ENCODE measurements at regions not wholly inside any gene's neighbourhood (a gene's known extent, or its start where the extent isn't known, plus 50 kb on each side); places are given as distances from the start of the nearest gene placed in this dataset.

- TF ChIP-seq CTCF (IDR thresholded peaks at IDR 0.05) (no peak), POLR2A (IDR thresholded peaks at IDR 0.05) (no peak)
These were observed 173.8 kb upstream of the PPP1R2C start for GRCh38 chrX:42951747-42952146.
